HG03520 (cell line): ENCODE measurements at regions not wholly inside any gene's neighbourhood (a gene's known extent, or its start where the extent isn't known, plus 50 kb on each side); places are given as distances from the start of the nearest gene placed in this dataset.

Experiments used
- ATAC-seq: cut with Tn5 transposase; IDR thresholded peaks from one replicate; pipeline ENCODE4 v1.9.1; 2021; ENCODE audit warnings: mild to moderate bottlenecking, moderate library complexity; ENCODE audit not compliant: unreplicated experiment

DNA sequence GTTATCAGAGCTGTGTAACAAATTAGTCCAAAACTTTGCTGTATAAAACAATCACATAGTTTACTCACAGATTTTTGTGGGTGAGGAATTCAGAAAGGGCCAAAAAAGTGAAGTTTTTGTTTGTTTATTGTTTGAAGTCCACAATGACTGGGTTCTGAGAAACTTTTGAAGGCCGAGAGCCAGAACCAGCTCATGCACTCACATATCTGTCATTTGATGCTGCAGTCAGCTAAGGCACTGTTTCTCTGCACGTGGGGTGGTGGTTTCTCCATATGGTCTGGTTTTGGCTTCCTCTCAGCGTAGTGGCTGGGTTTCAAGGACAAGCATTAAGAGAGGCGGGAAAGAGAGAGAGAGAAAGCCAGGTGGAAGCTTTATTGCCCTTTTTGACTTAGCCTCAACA lies 131.8 kb downstream of the TWIST2 start:
- ATAC-seq = no peak

DNA sequence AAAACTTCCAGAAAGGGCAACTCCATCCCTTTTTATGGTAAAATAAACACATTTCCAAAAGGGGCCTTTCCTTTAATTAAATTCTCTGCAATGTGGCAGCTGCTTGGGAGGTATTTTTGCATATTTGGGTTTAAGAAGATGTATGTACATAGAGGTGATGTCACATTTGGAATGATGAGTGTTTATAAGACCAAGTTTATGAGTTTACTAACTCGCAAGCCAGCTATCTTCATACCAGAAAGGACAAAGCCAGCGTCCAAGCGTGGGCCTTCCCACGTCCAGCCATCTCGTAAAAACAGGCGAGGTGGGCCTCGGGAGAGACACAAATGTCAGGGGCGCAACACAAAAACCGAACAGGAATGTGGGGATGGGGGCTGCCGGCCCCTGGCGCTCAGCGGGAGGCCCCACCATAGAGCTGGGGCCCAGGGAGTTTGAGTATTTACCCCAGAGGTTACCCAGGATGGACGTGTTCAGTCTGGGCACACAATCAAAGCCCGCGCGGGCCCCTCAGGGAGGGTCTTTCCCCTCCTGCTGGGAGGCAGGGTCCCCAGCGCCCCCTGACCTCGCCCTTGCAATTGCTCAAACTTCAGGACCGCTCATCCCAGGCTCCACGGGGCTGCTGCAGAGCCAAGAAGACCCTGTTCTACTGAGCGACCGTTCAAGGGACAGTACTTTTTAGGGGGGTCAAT lies 137.3 kb downstream of the TWIST2 start:
- no peak for ATAC-seq

DNA sequence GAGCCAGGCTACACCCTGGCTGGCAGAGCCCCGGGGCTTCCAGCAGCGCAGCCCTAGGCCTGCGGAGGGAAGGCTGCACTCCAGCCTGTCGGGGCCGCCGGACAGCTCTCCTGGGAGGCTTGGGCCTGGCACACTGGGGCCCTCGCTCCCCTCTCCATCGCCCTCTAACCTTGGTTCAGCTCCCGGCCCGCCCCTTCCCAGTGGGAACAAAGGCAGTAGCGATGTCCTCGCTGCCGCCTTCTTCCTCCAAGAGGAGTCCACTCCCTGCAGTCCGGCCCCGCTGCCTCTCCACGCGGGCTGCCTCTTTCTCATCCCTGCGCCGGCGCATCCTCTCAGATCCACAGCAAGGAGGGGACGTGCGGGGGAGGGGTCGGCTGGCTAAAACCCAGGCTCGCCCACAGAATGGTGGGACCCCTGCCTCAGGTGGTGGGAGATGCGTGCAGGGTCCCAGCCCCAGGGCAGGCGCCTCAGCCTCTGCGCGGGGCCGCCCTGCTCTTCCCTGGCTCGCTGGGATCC lies 138.1 kb downstream of the TWIST2 start:
- no peak for ATAC-seq

DNA sequence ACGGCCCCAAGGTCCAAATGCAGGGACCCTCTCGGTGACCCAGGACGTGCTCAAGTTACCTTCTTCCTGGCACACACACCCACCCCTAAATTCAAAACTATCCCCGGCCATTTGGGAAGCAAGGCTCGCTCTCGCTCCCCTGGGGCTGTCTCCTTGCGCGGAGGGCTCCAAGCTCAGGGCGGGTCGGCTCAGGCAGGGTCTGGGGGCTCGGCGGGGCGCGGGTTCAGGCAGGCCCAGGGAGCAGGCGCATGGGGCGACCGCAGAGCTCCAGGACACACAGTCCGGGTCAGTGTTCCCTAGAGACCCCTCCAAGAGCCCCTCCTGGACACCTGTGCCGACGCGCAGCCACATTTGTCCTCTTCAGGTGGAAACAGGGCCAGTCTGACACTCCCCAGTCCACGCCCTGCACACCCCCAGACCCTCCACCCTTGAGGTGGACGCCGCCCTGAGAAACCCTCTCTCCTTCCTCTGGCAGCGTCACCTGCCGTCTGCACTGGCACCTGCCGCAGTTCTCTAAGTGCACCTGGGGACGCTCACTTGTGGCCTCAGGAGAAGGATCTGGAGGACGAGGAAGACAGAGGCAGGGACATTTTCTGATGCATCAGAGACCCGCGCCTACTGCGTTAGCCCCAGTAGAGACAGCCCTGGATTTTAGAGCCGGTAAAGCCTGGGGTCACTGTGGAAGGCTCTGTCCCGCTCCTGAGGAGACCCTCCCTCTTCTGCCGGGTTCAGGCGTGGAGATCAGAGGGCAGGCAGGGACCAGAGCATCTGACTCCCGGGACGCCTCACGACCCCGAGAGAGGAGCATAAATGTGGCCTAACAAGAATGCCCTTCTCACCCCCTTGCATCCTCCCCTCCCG lies 138.8 kb downstream of the TWIST2 start:
- ATAC-seq = no peak

DNA sequence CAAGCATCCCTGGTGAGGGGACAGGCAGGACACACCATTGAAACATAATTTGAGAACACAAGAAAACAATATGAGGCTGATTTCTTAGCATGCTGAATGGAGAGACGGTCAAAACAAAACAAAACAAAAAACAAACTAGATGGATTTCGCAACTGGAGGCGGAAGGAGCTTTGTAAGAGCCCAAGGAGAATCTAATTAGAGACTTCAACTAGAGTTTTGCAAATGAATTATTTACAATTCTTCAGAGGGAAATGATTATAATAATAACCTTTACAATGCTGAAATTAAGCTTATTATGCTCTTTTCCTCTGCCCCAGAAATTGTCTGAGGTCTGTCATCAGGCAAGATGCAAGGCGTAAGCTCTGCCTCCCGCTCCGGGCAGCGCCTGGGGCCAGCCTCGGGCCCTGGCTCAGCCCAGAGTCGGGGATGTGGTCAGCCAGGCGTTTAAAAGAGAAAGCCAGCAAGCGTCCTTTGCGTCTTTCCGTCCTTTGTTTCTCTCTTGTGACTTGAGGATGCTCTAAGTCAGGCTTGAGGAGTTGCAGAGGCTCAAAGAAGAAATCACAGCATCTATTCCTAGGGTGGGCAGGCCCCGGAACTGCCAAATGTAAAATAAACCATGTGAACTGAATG lies 139.6 kb downstream of the TWIST2 start:
- no peak for ATAC-seq

DNA sequence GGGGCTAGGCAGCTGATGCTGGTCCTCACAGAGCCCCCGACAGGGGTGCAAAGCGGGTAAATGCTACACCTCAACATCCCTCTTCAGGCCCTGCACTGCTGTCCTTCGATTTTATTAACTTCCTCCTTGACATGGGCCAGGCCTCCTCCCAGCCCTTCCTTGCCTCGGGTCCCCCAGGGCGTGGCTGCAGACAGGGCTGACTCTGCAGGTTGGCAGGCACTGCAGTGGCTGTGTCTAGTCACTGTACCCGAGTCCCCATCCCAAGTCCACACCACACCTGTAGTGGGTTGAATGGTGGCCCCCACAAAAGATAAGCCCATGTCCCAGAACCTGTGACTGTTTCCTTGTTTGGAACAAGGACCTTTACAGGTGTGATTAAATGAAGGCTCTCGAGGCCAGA lies 140.2 kb downstream of the TWIST2 start:
- ATAC-seq = no peak

DNA sequence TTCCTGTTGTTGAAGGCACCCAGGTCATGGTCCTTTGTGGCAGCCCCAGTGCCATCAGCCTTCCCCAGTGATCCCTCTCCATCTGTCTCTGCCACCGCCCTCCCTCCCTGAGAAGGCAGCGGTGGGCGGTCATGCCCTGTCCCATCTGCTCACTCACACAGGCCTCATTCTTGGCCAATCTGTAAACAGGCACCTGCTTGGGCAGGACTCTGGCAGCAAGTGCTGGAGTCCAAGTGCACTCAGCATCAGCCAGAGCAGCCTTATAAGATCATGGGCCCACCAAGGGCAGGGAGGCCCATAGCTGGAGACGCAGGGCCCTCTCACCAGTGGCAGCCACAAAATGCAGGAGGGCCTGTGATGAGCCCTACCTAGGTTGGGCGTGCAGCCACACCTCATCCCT lies 140.9 kb downstream of the TWIST2 start:
- ATAC-seq = no peak

DNA sequence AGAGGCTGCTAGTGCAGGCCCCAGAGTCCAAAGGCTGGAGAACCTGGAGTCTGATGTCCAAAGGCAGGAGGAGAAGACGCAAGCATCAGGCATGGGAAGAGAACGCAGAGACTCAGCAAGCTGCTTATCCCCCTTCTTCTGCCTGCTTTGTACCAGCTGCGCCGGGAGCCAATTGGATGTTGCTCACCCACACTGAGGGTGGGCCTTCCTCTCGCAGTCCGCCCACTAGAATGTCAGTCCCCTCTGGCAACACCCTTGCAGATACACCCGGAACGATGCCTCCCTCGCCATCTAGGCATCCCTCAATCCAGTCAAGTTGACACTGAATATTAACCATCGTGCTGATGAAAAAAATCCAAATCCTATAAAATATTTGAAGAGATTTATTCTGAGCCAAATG lies 141.6 kb downstream of the TWIST2 start:
- ATAC-seq = no peak

DNA sequence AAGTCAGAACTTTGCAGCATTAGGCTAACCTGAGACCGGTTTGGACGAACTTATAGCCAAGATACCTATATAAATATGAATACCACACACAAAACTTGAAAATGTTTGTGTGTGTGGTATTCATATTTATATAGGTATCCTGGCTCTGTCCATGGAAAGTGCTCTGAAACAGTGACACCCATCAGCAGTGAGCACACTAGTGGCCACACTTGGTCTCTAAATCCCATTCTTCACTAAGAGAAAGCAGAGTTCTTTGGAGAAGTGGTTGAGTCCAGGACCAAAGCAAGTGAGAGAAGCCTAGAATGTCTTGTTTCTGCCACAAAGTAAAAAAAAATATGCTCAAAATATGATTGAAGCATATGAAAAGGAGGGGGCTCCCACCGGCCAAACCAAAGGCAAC lies 146.5 kb downstream of the TWIST2 start:
- no peak for ATAC-seq

DNA sequence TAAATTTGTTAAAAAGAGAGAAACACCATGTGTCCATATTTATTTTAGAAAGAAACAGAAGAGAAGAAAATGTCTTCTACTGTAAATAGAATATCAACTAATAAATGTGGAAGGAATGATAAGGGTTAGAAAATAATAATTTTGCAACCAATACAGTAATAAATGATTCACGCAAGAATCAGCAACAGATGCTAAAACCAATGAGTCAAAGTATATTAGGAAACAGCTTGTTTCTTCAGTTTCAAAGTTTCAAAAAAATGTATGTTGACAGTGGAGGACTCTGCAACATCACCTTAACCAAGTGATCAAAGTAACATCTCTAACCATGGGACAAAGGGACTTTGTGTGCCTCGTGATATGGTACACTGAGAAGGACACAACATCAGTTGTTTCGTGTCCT lies 147.0 kb downstream of the TWIST2 start:
- no peak for ATAC-seq

DNA sequence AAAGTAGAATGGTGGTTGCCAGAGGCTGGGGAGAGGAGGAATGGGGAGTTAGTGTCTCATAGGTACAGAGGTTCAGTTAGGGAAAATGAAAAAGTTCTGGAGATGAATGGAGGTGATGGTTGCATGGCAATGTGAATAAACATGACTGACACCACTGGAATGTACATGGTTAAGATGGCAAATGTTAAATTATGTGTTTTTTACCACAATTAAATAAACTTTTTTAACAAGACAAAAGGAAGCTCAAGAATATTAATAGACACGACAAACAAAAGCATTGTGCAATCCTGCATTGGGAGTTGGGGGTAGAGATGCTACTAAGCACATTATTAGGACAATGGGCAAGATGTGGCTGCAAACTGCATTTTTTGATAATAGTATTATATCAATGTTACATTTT lies 147.7 kb downstream of the TWIST2 start:
- ATAC-seq = no peak

DNA sequence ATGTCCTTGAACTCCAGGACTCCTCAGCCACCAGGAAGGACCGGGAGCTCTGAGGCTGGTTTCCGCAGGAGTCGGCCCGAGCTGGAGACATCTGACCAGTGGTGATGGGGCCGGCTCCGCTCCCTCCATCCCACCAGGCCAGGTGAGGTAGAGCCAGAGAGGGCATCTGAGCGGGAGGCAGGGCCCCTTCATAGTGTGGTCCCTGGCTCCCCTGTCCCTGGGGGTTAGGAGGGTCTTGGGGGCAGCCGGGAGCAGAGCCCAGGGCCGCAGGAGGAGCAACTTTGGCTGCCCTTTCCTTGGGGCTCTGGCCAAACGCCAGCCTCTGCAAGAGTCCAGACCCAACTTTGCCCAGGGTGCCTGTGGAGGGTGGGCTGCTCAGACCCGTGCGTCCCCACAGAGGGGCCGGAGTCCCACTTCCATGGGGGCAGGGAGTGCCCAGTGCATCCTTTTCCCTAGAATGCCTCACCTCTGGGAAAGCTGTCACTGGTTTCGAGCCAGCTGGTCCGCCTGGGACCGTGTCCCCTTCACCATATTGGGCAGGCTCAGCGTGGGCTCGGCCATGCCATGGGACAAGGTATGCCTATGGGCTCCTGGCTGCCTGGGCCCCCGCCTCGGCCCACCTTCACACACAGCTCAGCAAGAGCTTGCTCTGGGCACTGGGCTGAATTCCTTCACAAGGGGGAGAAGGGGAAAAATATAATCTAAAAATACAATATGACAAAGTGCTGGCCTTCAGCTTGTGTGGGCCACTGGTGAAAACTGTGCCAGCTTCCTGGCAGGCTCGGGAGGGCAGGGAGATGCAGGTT lies 148.6 kb downstream of the TWIST2 start:
- no peak for ATAC-seq

DNA sequence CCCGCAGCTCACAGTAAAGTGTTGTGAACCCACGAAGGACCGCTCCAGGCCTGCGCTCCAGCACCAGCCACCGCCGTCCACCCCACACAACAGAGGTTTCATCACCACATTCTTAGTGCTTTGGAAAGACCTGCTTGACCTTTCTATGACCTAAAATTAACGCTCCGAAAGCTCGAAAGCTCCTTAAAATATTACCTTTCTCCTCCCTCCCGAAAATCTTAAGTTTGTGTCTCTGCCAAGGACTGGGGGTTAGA lies 149.2 kb downstream of the TWIST2 start:
- ATAC-seq = no peak

DNA sequence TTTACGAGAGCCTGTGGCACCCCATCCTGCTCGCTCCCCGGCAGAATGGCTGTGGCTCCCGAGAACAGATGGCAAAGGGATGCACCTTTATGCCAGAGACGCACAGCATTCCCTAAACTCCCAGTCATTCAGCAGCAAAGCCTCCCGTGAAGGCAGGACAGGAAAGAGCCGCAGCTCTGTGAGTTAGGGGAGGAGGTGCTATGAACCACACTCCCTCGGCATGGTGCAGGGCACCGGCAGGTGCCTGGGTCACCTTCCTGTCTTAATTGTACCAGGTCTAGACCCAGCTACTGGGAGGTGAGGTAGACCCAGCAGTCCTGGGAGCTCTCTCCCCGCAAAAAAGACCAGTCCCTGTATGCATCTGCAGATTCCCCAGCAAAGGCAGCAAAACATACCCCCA lies 149.8 kb downstream of the TWIST2 start:
- no peak for ATAC-seq
